HCT116 (cell line): ENCODE measurements at regions not wholly inside any gene's neighbourhood (a gene's known extent, or its start where the extent isn't known, plus 50 kb on each side); places are given as distances from the start of the nearest gene placed in this dataset.

Experiments used
- EGR1 ChIP-seq: IDR thresholded peaks from 2 replicates; pipeline ENCODE4 v1.6.1; 2012; ENCODE audit warnings: low read depth
- EZH2 ChIP-seq: fragments of 200-600 bp; sonication (generic); IDR thresholded peaks from 2 replicates; pipeline ENCODE4 v1.6.1; 2017; ENCODE audit warnings: antibody characterized with exemption, mixed run types
- EZH2phosphoT487 ChIP-seq: fragments of 200-600 bp; IDR thresholded peaks from 2 replicates; pipeline ENCODE4 v1.6.1; 2018; ENCODE audit warnings: antibody characterized with exemption, borderline replicate concordance
- RAD21 ChIP-seq: IDR thresholded peaks from 2 replicates; pipeline ENCODE4 v1.6.1; 2012; ENCODE audit warnings: low read depth, mild to moderate bottlenecking
- SP1 ChIP-seq: IDR thresholded peaks from 2 replicates; pipeline ENCODE4 v1.6.1; 2012; ENCODE audit warnings: low read depth
- SRF ChIP-seq: IDR thresholded peaks from 2 replicates; pipeline ENCODE4 v1.6.1; 2012; ENCODE audit warnings: low read depth
- ZBTB33 ChIP-seq: IDR thresholded peaks from 2 replicates; pipeline ENCODE4 v1.6.1; 2011; ENCODE audit warnings: mild to moderate bottlenecking, low read length, moderate library complexity; ENCODE audit not compliant: insufficient replicate concordance; ENCODE audit errors: extremely low read depth
- TF ChIP-seq, protein P1 (sequence below), 3 experiments: fragments of 200-600 bp in 1 of 3; sonication (generic) in 1 of 3; IDR thresholded peaks in 2 of 3; conservative IDR thresholded peaks in 1 of 3; 2 replicates each; pipeline ENCODE4 v1.5.1; 2012 to 2017; ENCODE audit warnings: low read depth in 2 of 3, low read length in 2 of 3, antibody characterized with exemption in 1 of 3, borderline replicate concordance in 1 of 3, control low read depth in 1 of 3, mild to moderate bottlenecking in 1 of 3, mixed read lengths in 1 of 3, mixed run types in 1 of 3, moderate library complexity in 1 of 3; ENCODE audit not compliant: insufficient read depth in 1 of 3

DNA sequence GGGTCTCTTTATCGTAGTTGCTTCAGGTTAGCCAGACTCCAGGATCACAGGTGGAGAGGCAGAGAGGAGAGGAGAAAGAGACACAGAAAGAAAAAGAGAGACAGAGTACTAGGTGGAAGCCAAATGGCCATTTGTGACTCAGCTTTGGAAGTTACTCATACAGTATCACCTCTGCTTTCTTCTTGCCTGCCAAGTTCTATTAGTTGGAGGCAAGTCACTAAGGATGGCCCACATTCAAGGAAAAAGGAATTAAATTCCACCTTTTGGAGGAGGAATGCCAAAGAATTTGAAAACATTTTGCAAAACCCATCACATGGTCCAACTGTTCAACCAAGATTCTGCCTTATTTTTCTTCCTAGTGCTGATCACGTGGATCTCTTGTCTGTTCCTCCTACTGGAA is 291.1 kb downstream of the CHL1 start:
- TF ChIP-seq RAD21, result no peak
- TF ChIP-seq, protein P1, sequence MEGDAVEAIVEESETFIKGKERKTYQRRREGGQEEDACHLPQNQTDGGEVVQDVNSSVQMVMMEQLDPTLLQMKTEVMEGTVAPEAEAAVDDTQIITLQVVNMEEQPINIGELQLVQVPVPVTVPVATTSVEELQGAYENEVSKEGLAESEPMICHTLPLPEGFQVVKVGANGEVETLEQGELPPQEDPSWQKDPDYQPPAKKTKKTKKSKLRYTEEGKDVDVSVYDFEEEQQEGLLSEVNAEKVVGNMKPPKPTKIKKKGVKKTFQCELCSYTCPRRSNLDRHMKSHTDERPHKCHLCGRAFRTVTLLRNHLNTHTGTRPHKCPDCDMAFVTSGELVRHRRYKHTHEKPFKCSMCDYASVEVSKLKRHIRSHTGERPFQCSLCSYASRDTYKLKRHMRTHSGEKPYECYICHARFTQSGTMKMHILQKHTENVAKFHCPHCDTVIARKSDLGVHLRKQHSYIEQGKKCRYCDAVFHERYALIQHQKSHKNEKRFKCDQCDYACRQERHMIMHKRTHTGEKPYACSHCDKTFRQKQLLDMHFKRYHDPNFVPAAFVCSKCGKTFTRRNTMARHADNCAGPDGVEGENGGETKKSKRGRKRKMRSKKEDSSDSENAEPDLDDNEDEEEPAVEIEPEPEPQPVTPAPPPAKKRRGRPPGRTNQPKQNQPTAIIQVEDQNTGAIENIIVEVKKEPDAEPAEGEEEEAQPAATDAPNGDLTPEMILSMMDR (IDR thresholded peaks at IDR 0.05 in 2 of 3, conservative IDR thresholded peaks at IDR 0.05 in 1 of 3; ENCODE audit: borderline replicate concordance in 1 of 3, insufficient read depth in 1 of 3, low read depth in 2 of 3, low read length in 2 of 3), result no peak
- no peak for TF ChIP-seq EZH2
- TF ChIP-seq SRF, result no peak
- no peak for TF ChIP-seq EZH2phosphoT487
- TF ChIP-seq EGR1, result no peak
- no peak for TF ChIP-seq ZBTB33
- no peak for TF ChIP-seq SP1
